GM23338 (cell line): ENCODE measurements at regions not wholly inside any gene's neighbourhood (a gene's known extent, or its start where the extent isn't known, plus 50 kb on each side); places are given as distances from the start of the nearest gene placed in this dataset.
A peak's percentile ranks its signal among the peaks of the same experiment; 100 is the strongest.

Experiments
- ATAC-seq: fragments of 200-7000 bp; cut with Tn5 transposase; 3 replicates; pipeline ENCODE4 v1.9.1; 2020
- DNase-seq: peaks from one replicate; pipeline ENCODE4 v3.0.0-alpha.2; 2015; ENCODE audit warnings: low spot score
- H2AFZ ChIP-seq: fragments of 200-600 bp; sonication (generic); 2 replicates; pipeline ENCODE4 v1.8.0; 2016; ENCODE audit warnings: antibody characterized with exemption, mild to moderate bottlenecking, moderate library complexity
- H3F3A ChIP-seq: fragments of 200-600 bp; sonication (generic); replicated peaks from 2 replicates; pipeline ENCODE4 v1.8.0; 2017; ENCODE audit warnings: antibody characterized with exemption, mixed run types, low read depth
- H3K27ac ChIP-seq: fragments of 200-600 bp; sonication (generic); 2 replicates; pipeline ENCODE4 v1.6.1; 2016; ENCODE audit warnings: low read depth
- H3K27me3 ChIP-seq: fragments of 200-600 bp; sonication (generic); 2 replicates; pipeline ENCODE4 v1.8.0; 2016; ENCODE audit warnings: mild to moderate bottlenecking, mixed run types, moderate library complexity; ENCODE audit not compliant: insufficient read depth
- H3K36me3 ChIP-seq: fragments of 200-600 bp; sonication (generic); 2 replicates; pipeline ENCODE4 v1.8.0; 2016; ENCODE audit warnings: mild to moderate bottlenecking; ENCODE audit not compliant: insufficient read depth
- H3K4me1 ChIP-seq: fragments of 200-600 bp; sonication (generic); 2 replicates; pipeline ENCODE4 v1.8.0; 2016; ENCODE audit warnings: mild to moderate bottlenecking, moderate library complexity; ENCODE audit not compliant: insufficient read depth
- H3K4me2 ChIP-seq: fragments of 200-600 bp; sonication (generic); 2 replicates; pipeline ENCODE4 v1.7.1; 2017; ENCODE audit warnings: mixed run types
- H3K4me3 ChIP-seq: fragments of 200-600 bp; sonication (generic); 2 replicates; pipeline ENCODE4 v1.6.1; 2016; ENCODE audit warnings: mixed run types
- H3K79me2 ChIP-seq: fragments of 200-600 bp; sonication (generic); replicated peaks from 2 replicates; pipeline ENCODE4 v1.8.0; 2017; ENCODE audit warnings: mild to moderate bottlenecking; ENCODE audit not compliant: insufficient read depth
- H3K9me2 ChIP-seq: fragments of 200-600 bp; sonication (generic); 2 replicates; pipeline ENCODE4 v1.8.0; 2017; ENCODE audit not compliant: insufficient read depth
- H4K20me1 ChIP-seq: fragments of 200-600 bp; sonication (generic); replicated peaks from 2 replicates; pipeline ENCODE4 v1.8.0; 2017; ENCODE audit warnings: mild to moderate bottlenecking; ENCODE audit not compliant: insufficient read depth
- H3K27ac Mint-ChIP-seq: 2 replicates; pipeline ENCODE4 v1.8.0; 2020; ENCODE audit warnings: inconsistent platforms, mild to moderate bottlenecking, moderate library complexity, mixed read lengths
- H3K27me3 Mint-ChIP-seq: 3 replicates; pipeline ENCODE4 v1.8.0; 2022; ENCODE audit warnings: low read depth, mild to moderate bottlenecking, moderate library complexity, mixed read lengths, inconsistent platforms; ENCODE audit not compliant: insufficient read depth, poor library complexity
- H3K36me3 Mint-ChIP-seq: 3 replicates; pipeline ENCODE4 v1.8.0; 2021; ENCODE audit warnings: low read depth, mild to moderate bottlenecking, inconsistent platforms, moderate library complexity, mixed read lengths
- H3K4me1 Mint-ChIP-seq: 3 replicates; pipeline ENCODE4 v1.8.0; 2020; ENCODE audit warnings: mild to moderate bottlenecking, inconsistent platforms, mixed read lengths
- H3K4me3 Mint-ChIP-seq: 3 replicates; pipeline ENCODE4 v1.8.0; 2021; ENCODE audit warnings: moderate library complexity, mild to moderate bottlenecking, inconsistent platforms, mixed read lengths
- H3K9me3 Mint-ChIP-seq: 3 replicates; pipeline ENCODE4 v1.8.0; 2020; ENCODE audit warnings: moderate library complexity, mild to moderate bottlenecking, inconsistent platforms, mixed read lengths
- CTCF ChIP-seq, 2 experiments: fragments of 200-600 bp in 1 of 2; sonication (generic) in 1 of 2; conservative IDR thresholded peaks; 2 replicates each; pipeline versions ENCODE4 v1.5.1 to v1.6.1; 2016 to 2017; ENCODE audit warnings: antibody characterized with exemption in 2 of 2, low read depth in 2 of 2, mild to moderate bottlenecking in 2 of 2, moderate library complexity in 1 of 2
- EZH2 ChIP-seq: fragments of 200-600 bp; sonication (generic); IDR thresholded peaks from one replicate; pipeline ENCODE4 v1.8.0; 2017; ENCODE audit warnings: antibody characterized with exemption, mild to moderate bottlenecking, low read depth; ENCODE audit not compliant: unreplicated experiment
- EZH2phosphoT487 ChIP-seq: fragments of 200-600 bp; sonication (generic); IDR thresholded peaks from one replicate; pipeline ENCODE4 v1.8.1; 2018; ENCODE audit warnings: antibody characterized with exemption; ENCODE audit not compliant: unreplicated experiment
- JUNB ChIP-seq: IDR thresholded peaks from one replicate; pipeline ENCODE4 v1.6.1; 2016; ENCODE audit warnings: antibody characterized with exemption; ENCODE audit not compliant: unreplicated experiment
- POLR2AphosphoS5 ChIP-seq: IDR thresholded peaks from 2 replicates; pipeline ENCODE4 v1.6.1; 2016; ENCODE audit warnings: antibody characterized with exemption, low read depth
- ZNF462 ChIP-seq: fragments of 250-450 bp; sonication (Bioruptor Pico); IDR thresholded peaks from 2 replicates; pipeline ENCODE4 v1.5.0; 2020; ENCODE audit warnings: mild to moderate bottlenecking, moderate library complexity

GRCh38 chr2:5328826-5329225 lies 363.4 kb upstream of the SOX11 start:
- Histone ChIP-seq H3F3A (no peaks in the 10 kb centered on the region), H3K4me3 (no peak overlapping the region), H3K27ac (no peak overlapping the region), H3K79me2 (no peaks in the 10 kb centered on the region), H2AFZ (no peak overlapping the region), H3K36me3 (no peaks in the 10 kb centered on the region), H3K4me2 (no peak overlapping the region), H3K4me1 (no peaks in the 10 kb centered on the region), H3K27me3 (no peaks in the 10 kb centered on the region), H3K9me2 (no peaks in the 10 kb centered on the region), H4K20me1 (no peaks in the 10 kb centered on the region)
- Mint-ChIP-seq H3K9me3 (peaks cover 79% of the 10 kb centered on the region), H3K36me3 (peaks cover 5% of the 10 kb centered on the region), H3K27ac (no peak overlapping the region), H3K4me1 (no peaks in the 10 kb centered on the region), H3K27me3 (peaks cover 7% of the 10 kb centered on the region), H3K4me3 (no peak overlapping the region)
- TF ChIP-seq JUNB (no peak), ZNF462 (no peak), EZH2 (no peak), POLR2AphosphoS5 (no peak), CTCF (conservative IDR thresholded peaks at IDR 0.05; ENCODE audit: low read depth in 2 of 2) (peak in 1 of 2 experiments; percentile 24; a peak in 1 of 4 replicates), EZH2phosphoT487 (no peak)
- no peak for ATAC-seq
- no peak for DNase-seq
